Left ventricle myocardium inferior (tissue), 1 donor: ENCODE measurements at regions not wholly inside any gene's neighbourhood (a gene's known extent, or its start where the extent isn't known, plus 50 kb on each side); places are given as distances from the start of the nearest gene placed in this dataset.
"Not testable (repeated sequence)": the region's sequence is repeated elsewhere in the genome, so short reads cannot be mapped to it uniquely, and the experiment has no call there.

Source experiments
- DNase-seq: peaks from one replicate; pipeline ENCODE4 v3.0.0-alpha.2; 2020
- H3K27ac ChIP-seq: fragments of 200-600 bp; replicated peaks from 2 replicates; pipeline ENCODE4 v1.8.0; 2021
- H3K27me3 ChIP-seq: fragments of 200-600 bp; 2 replicates; pipeline ENCODE4 v1.8.0; 2021; ENCODE audit warnings: low read depth
- H3K36me3 ChIP-seq: fragments of 200-600 bp; 2 replicates; pipeline ENCODE4 v1.8.0; 2021
- H3K4me1 ChIP-seq: fragments of 200-600 bp; 2 replicates; pipeline ENCODE4 v1.8.0; 2021
- H3K4me3 ChIP-seq: fragments of 200-600 bp; 2 replicates; pipeline ENCODE4 v1.8.0; 2021; ENCODE audit warnings: mild to moderate bottlenecking, moderate library complexity
- H3K9me3 ChIP-seq: fragments of 200-600 bp; replicated peaks from 2 replicates; pipeline ENCODE4 v1.8.0; 2021
- CTCF ChIP-seq: fragments of 200-600 bp; IDR thresholded peaks from 2 replicates; pipeline ENCODE4 v1.8.0; 2021; ENCODE audit warnings: antibody characterized with exemption, mild to moderate bottlenecking, borderline replicate concordance
- intact Hi-C: fragments of 100-400 bp; cut with micrococcal nuclease; formaldehyde crosslinking; loops from one replicate; pipeline ENCODE4 v1.11.0; 2022
- donor health status: DM: no; HTN: yes; CAD: no; lungs with severe emphysema.

- intact Hi-C loops = no loop called here
- H3K4me1 ChIP-seq = no peaks in the 10 kb centered on the region
- no peak overlapping the region for H3K4me3 ChIP-seq
- H3K27me3 ChIP-seq = no peaks in the 10 kb centered on the region
- TF ChIP-seq CTCF = no peak
- no peak overlapping the region for H3K27ac ChIP-seq
- no peak for DNase-seq
- H3K9me3 ChIP-seq = no peaks in the 10 kb centered on the region
- H3K36me3 ChIP-seq = no peaks in the 10 kb centered on the region
Measured at GRCh38 chr4:12924253-12924652, 559.9 kb downstream of the RAB28 start.

GRCh38 chr4:12912896-12913418 is 571.2 kb downstream of the RAB28 start:
- Histone ChIP-seq H3K4me3 (no peak overlapping the region), H3K4me1 (peaks cover 13% of the 10 kb centered on the region), H3K27me3 (no peaks in the 10 kb centered on the region), H3K9me3 (peaks cover 25% of the 10 kb centered on the region), H3K27ac (no peak overlapping the region), H3K36me3 (no peaks in the 10 kb centered on the region)
- no peak for TF ChIP-seq CTCF
- no peak for DNase-seq
- intact Hi-C loops = no loop called here

DNA sequence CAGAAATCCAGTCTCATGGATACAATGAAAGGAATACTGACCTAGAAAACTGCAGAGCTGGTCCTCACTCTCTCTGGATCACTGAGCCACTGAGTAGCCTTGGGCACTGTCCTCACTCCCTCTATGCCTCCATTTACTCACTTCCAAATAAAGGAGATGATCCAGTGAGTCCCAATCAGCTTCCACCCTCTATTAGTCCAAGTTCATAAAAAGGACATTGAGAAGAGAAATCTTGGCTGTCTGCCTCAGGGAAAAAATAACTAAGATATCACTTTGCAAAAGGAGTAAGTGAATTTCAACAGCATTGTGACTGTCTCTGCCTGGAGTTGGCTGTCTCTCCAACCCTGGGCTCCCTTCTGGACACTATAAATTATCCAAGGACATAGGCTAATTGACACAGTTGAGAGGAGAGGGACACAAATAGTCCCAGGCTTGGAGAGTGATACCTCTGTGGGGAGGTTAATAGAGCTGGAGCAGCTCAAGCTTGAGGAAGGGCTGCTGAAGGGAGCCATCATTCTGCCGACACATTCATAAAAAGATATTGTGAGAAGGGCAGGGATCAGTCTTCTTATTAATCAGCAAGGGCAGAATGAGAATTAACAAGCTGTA is 572.3 kb downstream of the RAB28 start:
- TF ChIP-seq CTCF = no peak
- H3K4me3 ChIP-seq = no peak overlapping the region
- no peak for DNase-seq
- no peaks in the 10 kb centered on the region for H3K27me3 ChIP-seq
- peak overlapping the region; percentile 19 for H3K27ac ChIP-seq
- intact Hi-C loops = no loop called here
- no peaks in the 10 kb centered on the region for H3K36me3 ChIP-seq
- H3K4me1 ChIP-seq = peaks cover 13% of the 10 kb centered on the region
- H3K9me3 ChIP-seq = peaks cover 25% of the 10 kb centered on the region

- DNase-seq, H3K27me3 ChIP-seq, H3K9me3 ChIP-seq, H3K4me3 ChIP-seq, H3K4me1 ChIP-seq, H3K27ac ChIP-seq, intact Hi-C loops, H3K36me3 ChIP-seq: not testable (repeated sequence)
Measured at GRCh38 chr4:12903640-12904039, 580.5 kb downstream of the RAB28 start.

GRCh38 chr4:12902735-12903134 is 581.4 kb downstream of the RAB28 start:
- TF ChIP-seq CTCF = no peak
- Histone ChIP-seq H3K9me3 (no peaks in the 10 kb centered on the region), H3K4me3 (no peak overlapping the region), H3K4me1 (no peaks in the 10 kb centered on the region), H3K27ac (no peak overlapping the region), H3K36me3 (no peaks in the 10 kb centered on the region), H3K27me3 (no peaks in the 10 kb centered on the region)
- intact Hi-C loops = no loop called here
- DNase-seq = no peak

- H3K4me3 ChIP-seq = no peak overlapping the region
- intact Hi-C loops = no loop called here
- no peak for DNase-seq
- H3K27ac ChIP-seq = no peak overlapping the region
- no peaks in the 10 kb centered on the region for H3K27me3 ChIP-seq
- no peaks in the 10 kb centered on the region for H3K4me1 ChIP-seq
- H3K36me3 ChIP-seq = no peaks in the 10 kb centered on the region
- no peaks in the 10 kb centered on the region for H3K9me3 ChIP-seq
- TF ChIP-seq CTCF = no peak
Measured at GRCh38 chr4:12897954-12898353, 586.2 kb downstream of the RAB28 start.
